Breast epithelium (tissue), 4 donors: ENCODE measurements at regions not wholly inside any gene's neighbourhood (a gene's known extent, or its start where the extent isn't known, plus 50 kb on each side); places are given as distances from the start of the nearest gene placed in this dataset.

Experiments used
- DNase-seq, 2 donors: peaks; one replicate each; pipeline ENCODE4 v3.0.0-alpha.2; 2019; ENCODE audit warnings: low spot score in 2 of 2
- H3K27ac ChIP-seq, 2 donors: fragments of 200-600 bp; sonication (generic) in 1 of 2; one replicate each; pipeline ENCODE4 v1.5.1; 2016 to 2019; ENCODE audit warnings: mild to moderate bottlenecking in 1 of 2
- H3K27me3 ChIP-seq, 2 donors: fragments of 200-600 bp; sonication (generic) in 1 of 2; one replicate each; pipeline versions ENCODE4 v1.5.1 to v1.6.0; 2017 to 2019; ENCODE audit warnings: control low read depth in 1 of 2, mild to moderate bottlenecking in 1 of 2
- H3K36me3 ChIP-seq: fragments of 200-600 bp; one replicate; pipeline ENCODE4 v1.5.1; 2019
- H3K4me1 ChIP-seq, 2 donors: fragments of 200-600 bp; sonication (generic); one replicate each; pipeline ENCODE4 v1.5.1; 2016 to 2019; ENCODE audit warnings: control low read depth in 1 of 2
- H3K4me3 ChIP-seq, 3 donors: fragments of 200-600 bp; sonication (generic); 1 replicate in 2 of 3; 2 replicates in 1 of 3; pipeline ENCODE4 v1.5.1; 2016 to 2019; ENCODE audit warnings: mild to moderate bottlenecking in 3 of 3, moderate library complexity in 2 of 3
- H3K9me3 ChIP-seq, 2 donors: fragments of 200-600 bp; sonication (generic) in 1 of 2; one replicate each; pipeline ENCODE4 v1.5.1; 2016 to 2019; ENCODE audit warnings: control low read depth in 1 of 2
- POLR2A ChIP-seq: fragments of 450-650 bp; IDR thresholded peaks from one replicate; pipeline ENCODE4 v1.6.1; 2016; ENCODE audit warnings: antibody characterized with exemption, mild to moderate bottlenecking, moderate library complexity
- POLR2AphosphoS5 ChIP-seq, 3 donors: sonication (generic); formaldehyde crosslinking; IDR thresholded peaks; one replicate each; pipeline ENCODE4 v1.6.1; 2017; ENCODE audit warnings: antibody characterized with exemption in 3 of 3
- intact Hi-C: fragments of 100-400 bp; cut with DNase I; formaldehyde crosslinking; loops from one replicate; pipeline ENCODE4 v1.15.1; 2023; ENCODE audit warnings: low total_unique reads
- TF ChIP-seq, protein P1 (sequence below), 3 donors: fragments of 450-650 bp; IDR thresholded peaks; one replicate each; pipeline ENCODE4 v1.5.1; 2016 to 2017; ENCODE audit warnings: antibody characterized with exemption in 3 of 3, mild to moderate bottlenecking in 3 of 3, moderate library complexity in 3 of 3

DNA sequence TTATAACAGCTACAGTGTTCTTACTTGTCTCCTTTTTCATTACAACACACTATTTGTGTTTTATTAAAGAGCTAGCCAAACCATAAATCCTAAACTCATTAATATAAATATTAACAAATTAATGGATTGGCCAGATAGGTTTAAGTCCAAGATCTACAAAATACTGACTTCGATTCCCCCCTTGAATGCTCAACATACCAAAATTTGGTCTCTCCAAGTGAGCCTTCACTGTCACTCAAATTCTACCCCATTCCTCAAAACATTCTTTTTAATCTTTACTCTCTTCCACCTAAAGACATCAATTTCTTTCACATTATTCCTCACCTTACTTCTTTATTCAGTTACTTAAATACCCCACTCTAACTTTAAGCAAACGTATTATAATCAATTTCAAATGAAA is 281.5 kb downstream of the ICOS start:
- H3K4me1 ChIP-seq, result no peaks in the 10 kb centered on the region
- H3K36me3 ChIP-seq, result no peaks in the 10 kb centered on the region
- DNase-seq, result no peak
- H3K4me3 ChIP-seq, result no peak overlapping the region
- intact Hi-C loops, result no loop called here
- peaks cover 0 to 6% of the 10 kb centered on the region in 2 donors for H3K9me3 ChIP-seq
- no peaks in the 10 kb centered on the region for H3K27me3 ChIP-seq
- no peak overlapping the region for H3K27ac ChIP-seq
- TF ChIP-seq POLR2A, result no peak
- TF ChIP-seq, protein P1, sequence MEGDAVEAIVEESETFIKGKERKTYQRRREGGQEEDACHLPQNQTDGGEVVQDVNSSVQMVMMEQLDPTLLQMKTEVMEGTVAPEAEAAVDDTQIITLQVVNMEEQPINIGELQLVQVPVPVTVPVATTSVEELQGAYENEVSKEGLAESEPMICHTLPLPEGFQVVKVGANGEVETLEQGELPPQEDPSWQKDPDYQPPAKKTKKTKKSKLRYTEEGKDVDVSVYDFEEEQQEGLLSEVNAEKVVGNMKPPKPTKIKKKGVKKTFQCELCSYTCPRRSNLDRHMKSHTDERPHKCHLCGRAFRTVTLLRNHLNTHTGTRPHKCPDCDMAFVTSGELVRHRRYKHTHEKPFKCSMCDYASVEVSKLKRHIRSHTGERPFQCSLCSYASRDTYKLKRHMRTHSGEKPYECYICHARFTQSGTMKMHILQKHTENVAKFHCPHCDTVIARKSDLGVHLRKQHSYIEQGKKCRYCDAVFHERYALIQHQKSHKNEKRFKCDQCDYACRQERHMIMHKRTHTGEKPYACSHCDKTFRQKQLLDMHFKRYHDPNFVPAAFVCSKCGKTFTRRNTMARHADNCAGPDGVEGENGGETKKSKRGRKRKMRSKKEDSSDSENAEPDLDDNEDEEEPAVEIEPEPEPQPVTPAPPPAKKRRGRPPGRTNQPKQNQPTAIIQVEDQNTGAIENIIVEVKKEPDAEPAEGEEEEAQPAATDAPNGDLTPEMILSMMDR (IDR thresholded peaks at IDR 0.05), result no peak
- TF ChIP-seq POLR2AphosphoS5 (IDR thresholded peaks at IDR 0.05), result no peak

DNA sequence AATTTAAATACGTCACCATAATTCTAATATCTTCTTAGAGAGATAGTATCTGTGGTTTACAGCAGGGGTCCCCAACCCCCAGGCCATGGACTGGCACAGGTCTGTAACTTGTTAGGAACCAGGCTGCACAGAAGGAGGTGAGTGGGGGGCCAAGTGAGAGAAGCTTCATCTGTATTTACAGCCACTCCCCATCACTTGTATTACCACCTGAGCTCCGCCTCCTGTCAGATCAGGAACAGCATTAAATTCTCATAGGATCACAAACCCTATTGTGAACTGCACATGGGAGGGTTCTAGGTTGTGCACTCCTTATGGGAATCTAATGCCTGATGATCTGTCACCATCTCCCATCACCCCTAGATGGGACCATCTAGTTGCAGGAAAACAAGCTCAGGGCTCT is 282.6 kb downstream of the ICOS start:
- no peak overlapping the region for H3K4me3 ChIP-seq
- H3K27me3 ChIP-seq, result no peaks in the 10 kb centered on the region
- DNase-seq, result no peak
- peaks cover 0 to 6% of the 10 kb centered on the region in 2 donors for H3K9me3 ChIP-seq
- intact Hi-C loops, result no loop called here
- TF ChIP-seq POLR2AphosphoS5 (IDR thresholded peaks at IDR 0.05) (no peak), POLR2A (no peak)
- TF ChIP-seq, protein P1 (IDR thresholded peaks at IDR 0.05), result no peak
- H3K4me1 ChIP-seq, result no peaks in the 10 kb centered on the region
- no peaks in the 10 kb centered on the region for H3K36me3 ChIP-seq
- H3K27ac ChIP-seq, result no peak overlapping the region

DNA sequence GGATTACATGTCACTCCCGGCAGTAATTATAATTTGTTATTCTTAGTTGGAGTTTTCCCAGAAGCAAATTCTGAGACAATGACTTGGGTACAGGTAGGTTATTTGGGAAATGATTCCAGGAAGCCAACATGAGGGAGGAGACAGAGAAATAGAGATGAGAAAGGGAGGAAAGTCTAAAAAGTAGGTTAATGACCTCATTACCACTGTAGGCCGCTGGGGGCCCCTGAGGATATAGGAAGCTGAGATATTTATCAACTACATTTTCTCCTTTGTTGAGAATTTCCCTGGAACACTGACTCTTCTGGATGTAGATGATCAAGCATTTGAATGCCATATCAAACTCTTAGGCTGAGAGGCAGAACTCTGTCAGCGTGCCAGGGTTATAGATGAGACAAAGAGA is 284.3 kb downstream of the ICOS start:
- H3K27me3 ChIP-seq, result no peaks in the 10 kb centered on the region
- TF ChIP-seq POLR2A (no peak), POLR2AphosphoS5 (IDR thresholded peaks at IDR 0.05) (no peak)
- TF ChIP-seq, protein P1 (IDR thresholded peaks at IDR 0.05), result no peak
- no peak overlapping the region for H3K27ac ChIP-seq
- H3K36me3 ChIP-seq, result no peaks in the 10 kb centered on the region
- intact Hi-C loops, result no loop called here
- DNase-seq, result no peak
- H3K4me1 ChIP-seq, result no peaks in the 10 kb centered on the region
- no peak overlapping the region for H3K4me3 ChIP-seq
- H3K9me3 ChIP-seq, result peaks cover 0 to 6% of the 10 kb centered on the region in 2 donors

DNA sequence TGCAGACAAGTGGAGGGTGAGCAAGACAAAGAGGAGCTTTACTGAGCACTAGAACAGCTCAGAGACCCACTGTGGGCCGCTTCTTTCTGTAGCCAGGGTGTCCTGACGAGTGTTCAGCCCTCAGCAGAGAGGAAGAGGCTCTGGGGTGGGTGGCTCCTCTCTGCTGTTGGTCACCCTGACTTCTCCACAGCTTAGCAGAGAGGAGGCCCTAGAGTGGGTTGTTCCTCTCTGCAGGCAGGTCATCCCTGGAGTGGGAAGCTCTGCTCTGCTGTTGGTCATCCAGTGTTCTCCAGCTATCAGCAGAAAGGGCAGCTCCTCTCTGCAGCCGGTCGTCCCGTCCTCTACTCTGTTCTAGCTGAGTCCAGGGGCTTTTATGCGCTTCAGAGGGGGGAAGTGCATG is 286.5 kb downstream of the ICOS start:
- H3K4me1 ChIP-seq, result no peaks in the 10 kb centered on the region
- no peak for DNase-seq
- peaks cover 0 to 3% of the 10 kb centered on the region in 2 donors for H3K9me3 ChIP-seq
- H3K4me3 ChIP-seq, result no peak overlapping the region
- intact Hi-C loops, result no loop called here
- no peaks in the 10 kb centered on the region for H3K36me3 ChIP-seq
- TF ChIP-seq POLR2AphosphoS5 (IDR thresholded peaks at IDR 0.05), result no peak
- no peak for TF ChIP-seq POLR2A
- TF ChIP-seq, protein P1 (IDR thresholded peaks at IDR 0.05), result no peak
- no peaks in the 10 kb centered on the region for H3K27me3 ChIP-seq
- no peak overlapping the region for H3K27ac ChIP-seq

DNA sequence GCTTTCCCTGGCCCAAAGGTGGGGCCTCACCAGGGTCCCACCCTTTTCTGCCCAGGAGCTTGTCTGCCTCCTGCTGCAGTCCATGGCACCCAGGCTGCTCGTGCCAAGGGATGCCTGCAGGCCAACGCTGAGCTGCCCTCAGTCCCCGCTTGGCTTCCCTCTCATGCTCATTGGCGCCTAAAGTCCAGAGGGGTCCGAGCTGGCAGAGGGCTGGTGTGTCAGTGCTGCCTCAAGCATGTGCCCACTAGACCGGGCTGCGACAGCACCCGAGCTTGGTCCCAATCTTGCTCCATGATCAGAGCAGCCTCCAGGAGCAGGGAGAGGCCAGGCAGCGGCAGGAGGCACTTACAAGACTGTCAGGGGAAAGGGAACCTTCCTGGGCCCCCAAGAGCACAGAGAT is 287.0 kb downstream of the ICOS start:
- intact Hi-C loops, result no loop called here

More for the DNA sequence above, 287.0 kb downstream of the ICOS start:
- no peaks in the 10 kb centered on the region for H3K36me3 ChIP-seq
- H3K27me3 ChIP-seq, result no peaks in the 10 kb centered on the region
- H3K4me3 ChIP-seq, result no peak overlapping the region
- no peak for DNase-seq
- no peaks in the 10 kb centered on the region for H3K4me1 ChIP-seq
- H3K9me3 ChIP-seq, result no peaks in the 10 kb centered on the region
- TF ChIP-seq POLR2AphosphoS5 (IDR thresholded peaks at IDR 0.05) (no peak), POLR2A (no peak)
- TF ChIP-seq, protein P1 (IDR thresholded peaks at IDR 0.05), result no peak
- H3K27ac ChIP-seq, result no peak overlapping the region
